GM18508 (cell line): ENCODE measurements at regions not wholly inside any gene's neighbourhood (a gene's known extent, or its start where the extent isn't known, plus 50 kb on each side); places are given as distances from the start of the nearest gene placed in this dataset.
"Not testable (repeated sequence)": the region's sequence is repeated elsewhere in the genome, so short reads cannot be mapped to it uniquely, and the experiment has no call there.

Experiments
- ATAC-seq: cut with Tn5 transposase; IDR thresholded peaks from one replicate; pipeline ENCODE4 v1.9.1; 2021; ENCODE audit warnings: moderate number of reproducible peaks; ENCODE audit not compliant: insufficient read depth, unreplicated experiment

DNA sequence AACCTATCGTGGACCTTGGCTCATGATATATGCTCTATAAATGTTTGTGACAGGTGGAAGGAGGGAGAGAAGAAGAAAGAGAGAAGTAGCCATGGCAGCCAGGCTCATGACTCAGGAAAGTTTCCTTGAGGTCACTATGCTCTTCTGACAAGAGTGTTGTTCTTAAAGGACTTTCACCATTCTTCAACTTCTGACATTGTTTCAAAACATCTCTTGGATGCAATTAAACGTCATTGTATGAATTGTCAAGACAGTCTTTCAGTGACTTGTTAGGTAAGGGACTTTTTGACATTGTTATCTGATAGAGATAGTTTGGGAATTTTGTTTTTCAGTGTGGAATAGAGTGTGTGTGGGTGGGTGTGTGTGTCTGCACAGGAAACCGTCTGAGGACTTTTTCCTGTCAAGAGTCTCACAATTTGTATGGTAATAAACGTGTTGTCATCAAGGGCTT is 617.0 kb downstream of the MID1IP1 start:
- ATAC-seq, result no peak

DNA sequence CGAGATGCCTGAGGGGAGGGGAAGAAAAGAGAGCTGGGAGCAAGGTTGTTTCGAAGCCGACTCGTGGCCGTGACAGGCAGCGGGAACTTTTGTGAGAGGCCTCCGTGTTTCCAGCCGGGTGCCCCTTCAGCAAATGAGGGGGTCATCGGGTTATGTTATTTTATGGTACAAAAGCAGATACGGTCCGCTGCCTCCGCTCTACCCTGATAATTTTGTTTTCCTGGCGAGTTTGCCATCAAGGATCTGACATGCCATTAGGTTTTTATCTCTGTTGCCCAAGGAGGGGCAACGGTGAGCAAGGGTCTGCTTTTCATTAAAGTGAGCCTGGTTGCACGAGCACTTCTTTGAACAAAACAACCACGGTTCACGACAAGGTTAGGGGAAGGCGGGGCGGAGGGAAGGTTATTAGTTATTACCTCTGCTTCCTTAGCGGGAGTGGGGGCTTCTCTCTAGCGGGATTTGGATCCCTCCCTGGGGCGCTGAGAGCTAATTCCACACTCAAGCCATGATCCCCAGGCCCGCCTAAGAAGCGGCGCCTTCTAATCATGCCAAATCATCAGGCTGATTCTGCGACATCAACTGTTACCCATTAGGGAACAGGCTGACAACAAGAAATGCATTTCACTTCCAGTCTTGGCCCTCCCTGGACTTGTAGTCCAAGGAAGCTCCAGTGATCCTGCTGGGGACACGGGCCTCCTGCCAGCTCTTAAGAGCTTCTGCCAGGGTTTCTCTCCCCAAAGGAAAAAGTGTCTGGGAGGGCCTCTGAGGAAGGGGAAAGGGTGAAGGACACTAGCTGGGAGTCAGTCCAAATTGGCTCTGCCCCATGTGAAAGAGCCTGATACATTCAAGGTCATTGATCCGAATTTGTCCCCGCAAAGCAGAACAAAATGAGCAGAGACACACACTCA is 617.7 kb downstream of the MID1IP1 start:
- ATAC-seq, result no peak

DNA sequence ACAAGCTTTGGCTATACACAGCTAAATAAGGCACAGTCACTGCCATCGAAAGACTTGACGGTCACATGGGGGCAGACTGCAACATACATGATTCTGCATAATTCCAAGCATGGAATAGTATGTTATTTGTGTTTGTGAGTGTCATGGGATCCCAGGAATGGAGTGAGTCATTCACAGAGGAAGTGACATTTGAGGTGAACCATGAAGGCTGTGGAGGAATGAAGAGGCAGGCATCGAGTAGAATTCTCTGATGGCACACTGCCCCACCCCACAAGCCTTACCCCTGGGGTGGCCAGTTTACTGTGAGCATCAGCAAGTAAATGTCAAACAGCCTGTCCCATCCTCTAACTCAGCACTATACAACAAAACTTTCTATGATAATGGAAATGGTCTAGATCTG is 619.7 kb downstream of the MID1IP1 start:
- ATAC-seq, result no peak

DNA sequence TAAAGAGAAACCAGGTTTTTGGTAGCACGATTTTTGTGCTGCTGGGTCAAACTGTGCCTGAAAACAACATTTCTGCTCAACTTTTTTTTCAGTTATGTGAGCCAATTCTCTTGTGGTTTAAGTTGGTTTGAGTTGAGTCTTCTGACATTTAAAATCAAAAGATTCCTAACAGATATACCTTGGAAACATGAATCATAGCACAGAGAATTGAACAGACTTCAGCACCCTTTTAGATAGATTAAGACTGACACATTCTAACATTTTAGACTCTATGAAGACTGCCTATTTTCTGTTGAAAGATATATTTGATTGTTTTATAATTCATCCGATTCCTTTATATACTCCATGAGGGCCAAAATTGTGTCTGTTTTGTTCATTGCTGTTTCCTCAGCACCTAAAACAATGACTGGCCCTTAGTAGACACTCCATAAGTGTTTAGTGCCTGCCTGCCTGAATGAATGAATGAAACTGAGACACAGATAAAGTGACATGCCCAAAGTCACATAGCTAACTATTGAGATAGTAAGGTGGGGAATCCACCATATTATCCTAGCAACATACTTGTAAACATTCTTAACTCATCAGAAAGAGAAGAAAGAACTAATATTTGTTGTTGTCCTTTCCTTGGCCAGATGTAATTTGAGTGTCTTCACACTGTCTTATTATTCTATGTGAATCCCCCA is 624.0 kb downstream of the MID1IP1 start:
- no peak for ATAC-seq

DNA sequence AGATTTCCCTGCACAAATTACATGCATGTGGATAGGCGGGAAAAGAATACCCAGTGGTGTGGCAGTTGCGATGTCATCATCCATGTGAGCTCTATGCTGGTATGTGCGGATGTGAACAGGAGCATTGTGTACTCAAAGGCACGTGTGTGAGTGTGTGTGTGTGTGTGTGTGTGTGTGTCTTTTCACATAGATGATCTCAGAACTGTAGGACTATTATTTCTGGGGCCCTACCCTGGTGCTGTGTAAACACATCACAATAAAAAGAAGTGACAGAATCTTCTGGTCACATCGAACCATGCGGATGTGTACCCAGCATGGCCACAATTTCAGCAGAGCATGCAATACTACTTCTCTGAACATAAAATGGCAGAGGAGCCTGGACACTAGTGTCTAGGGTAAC is 624.8 kb downstream of the MID1IP1 start:
- ATAC-seq, result no peak

DNA sequence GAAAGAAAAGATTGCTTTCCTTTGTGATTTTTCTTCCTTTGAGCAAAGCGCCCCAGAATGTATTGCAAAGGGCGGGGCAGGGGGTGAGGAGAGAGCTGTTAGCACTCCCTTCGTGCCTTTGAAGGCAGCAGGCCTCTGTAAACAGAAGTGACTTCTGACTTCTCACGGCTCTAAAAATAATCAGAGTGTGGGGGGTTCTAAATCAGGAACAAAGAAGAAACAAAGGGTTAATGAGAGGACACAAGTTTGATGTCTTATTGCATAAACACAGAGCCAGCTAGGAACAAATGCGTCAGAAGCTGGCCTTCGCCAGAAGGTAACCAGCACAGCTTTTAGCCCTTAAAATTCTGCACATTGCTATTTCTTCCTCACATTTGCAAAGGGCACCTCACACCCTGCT is 626.2 kb downstream of the MID1IP1 start:
- ATAC-seq, result no peak

DNA sequence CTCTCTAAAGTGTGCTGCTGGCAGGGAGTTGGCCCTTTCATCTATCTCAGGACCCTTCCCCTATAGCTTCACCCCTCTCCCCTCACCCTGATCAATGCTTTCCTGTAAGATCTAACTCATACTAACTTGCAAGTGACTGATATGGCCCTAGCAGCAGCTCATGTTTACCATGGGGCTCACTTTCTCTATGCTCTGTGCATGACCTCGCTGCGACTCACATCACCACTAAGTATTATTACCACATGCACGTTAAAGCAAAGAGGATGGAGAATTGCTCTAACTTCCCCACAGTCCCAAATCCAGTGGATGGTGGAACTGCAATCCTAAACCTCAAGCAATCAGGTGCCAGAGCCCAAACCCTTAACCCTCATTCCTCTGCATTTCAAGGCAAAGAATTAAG is 626.6 kb downstream of the MID1IP1 start:
- no peak for ATAC-seq

DNA sequence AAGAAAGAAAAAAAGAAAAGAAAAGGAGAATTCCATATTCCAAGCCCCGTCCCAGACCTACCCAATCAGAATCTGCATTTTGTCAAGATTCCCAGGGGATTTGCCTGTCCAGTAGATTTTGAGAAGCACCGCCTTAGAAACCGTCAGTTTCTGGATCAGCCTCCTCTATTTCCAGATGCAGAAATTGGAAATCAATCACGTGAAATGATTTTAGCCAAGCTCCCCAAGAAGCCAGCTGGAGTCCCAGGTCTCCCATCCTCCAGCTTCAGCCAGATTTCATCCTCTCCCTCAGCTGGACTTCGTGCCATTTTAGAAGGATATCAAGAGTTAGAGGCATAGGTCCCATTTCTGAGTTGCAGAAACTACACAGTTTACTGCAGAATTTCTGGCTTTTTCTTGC is 629.3 kb downstream of the MID1IP1 start:
- ATAC-seq, result no peak

DNA sequence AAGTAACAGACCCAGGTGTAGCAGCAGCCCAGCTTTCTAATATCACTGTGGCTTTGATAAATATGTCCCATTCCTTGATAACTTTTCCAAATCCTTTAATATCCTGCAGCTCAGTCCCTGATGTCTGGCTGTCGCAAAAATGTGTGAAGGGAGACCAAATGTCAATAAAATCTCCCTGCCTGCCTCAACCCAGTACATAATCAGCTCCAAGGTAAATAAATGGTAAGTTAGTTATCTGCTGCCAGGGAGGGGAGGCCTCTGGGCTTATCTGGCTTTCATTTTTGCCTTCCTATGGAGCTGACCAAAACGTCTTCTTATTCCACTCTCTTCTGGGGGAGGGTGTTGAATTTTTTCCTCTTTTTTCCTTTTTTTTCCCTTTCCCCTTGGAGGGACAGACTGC is 630.6 kb downstream of the MID1IP1 start:
- no peak for ATAC-seq

DNA sequence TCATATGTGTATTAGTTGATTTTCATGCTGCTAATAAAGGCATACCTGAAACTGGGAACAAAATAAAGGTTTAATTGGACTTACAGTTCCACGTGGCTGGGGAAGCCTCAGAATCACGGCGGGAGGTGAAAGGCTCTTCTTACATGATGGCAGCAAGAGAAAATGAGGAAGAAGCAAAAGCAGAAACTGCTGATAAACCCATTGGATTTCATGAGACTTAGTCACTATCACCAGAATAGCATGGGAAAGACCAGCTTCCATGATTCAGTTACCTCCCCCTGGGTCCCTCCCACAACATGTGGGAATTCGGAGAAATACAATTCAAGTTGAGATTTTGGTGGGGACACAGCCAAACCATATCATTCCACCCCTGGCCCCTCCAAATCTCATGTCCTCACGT is 633.4 kb downstream of the MID1IP1 start:
- not testable (repeated sequence) for ATAC-seq

DNA sequence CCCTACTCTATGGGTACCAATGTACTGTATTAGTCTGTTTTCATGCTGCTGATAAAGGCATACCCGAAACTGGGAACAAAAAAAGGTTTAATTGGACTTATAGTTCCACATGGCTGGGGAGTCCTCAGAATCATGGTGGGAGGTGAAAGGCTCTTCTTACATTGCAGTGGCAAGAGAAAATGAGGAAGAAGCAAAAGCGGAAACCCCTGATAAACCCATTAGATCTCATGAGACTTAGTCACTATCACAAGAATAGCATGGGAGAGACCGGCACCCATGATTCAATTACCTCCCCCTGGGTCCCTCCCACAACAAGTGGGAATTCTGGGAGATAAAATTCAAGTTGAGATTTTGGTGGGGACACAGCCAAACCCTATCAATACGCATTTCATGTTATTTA is 635.3 kb downstream of the MID1IP1 start:
- not testable (repeated sequence) for ATAC-seq

DNA sequence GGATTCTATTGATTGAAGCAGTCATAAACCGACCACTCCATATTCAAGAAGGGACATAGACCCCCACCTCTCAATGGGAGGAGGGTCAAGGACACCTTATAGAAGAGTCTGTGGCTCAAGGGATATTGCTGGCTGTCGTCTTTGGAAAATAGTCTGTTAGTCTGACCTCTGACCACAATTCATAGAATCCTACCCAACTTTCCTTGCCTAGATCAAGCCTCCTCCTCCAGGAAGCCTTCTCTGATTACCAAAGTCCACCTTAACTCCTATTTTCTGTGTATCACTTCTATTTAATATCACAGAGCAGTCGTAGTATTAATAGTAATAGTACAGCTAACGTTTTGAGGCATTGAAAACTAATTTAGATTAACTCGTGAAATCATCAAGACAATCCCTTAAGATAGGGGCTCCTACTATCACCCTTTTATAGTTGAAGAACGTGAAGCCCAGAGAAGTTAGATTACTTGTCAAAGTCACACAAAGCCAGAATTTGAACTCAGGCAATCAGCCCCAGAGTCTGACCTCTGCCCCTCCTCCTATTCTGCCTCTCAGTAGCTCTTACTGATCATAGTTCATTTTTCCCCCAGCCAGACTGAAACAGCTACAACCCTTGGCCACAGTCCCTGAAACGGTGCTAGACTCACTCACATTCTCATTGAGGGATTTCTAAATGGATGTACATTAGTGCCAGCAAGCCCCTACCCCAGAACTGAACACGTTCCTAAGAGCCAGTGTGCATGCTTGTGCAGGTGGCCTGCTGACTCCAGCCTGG is 636.6 kb downstream of the MID1IP1 start:
- ATAC-seq, result no peak

DNA sequence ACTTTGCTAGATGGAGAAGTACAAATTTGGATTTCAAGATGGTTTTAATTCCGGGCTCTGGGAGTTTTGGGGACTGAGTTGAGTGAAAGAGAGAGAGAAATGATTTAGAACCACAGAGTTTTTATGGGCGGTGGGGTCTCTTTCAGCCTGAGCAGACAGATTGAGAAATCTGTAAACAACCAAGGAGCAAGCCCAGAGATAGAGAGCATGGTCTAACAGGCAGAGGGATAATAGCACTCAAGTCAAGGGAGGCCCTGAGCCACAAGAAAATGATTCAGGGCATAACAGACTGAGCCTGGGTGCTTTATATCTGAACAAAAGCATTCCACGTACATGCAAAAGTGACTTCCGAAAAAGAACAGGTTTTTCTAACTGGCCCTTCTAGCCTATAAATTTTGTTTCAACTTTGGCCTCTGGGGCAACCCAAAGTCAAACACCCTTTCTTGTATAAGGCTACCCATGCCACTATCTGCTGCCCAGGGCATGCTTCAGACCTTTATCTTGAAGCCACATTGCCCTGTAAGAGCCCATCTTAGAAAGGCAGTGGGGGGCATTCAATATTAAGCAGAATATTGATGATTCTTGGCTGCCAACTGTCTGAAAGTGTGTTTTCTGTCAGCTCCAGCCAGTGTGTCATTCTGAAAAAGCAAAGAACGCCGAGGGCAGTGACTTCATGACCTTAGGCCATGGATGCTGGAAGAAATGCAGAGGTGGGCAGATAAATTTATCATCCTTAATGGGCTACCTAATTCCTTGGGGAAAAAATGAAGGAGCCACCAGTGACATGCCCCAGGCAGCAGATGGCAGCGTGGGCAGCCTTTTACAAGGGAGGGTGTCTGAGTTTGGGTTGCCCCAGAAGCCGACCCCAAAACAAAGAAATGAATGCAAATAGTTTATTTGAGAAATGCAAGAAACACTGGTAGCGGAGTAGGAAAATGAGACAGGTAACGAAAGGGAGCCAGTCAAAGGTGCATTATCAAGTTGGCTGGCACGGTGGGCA is 637.6 kb downstream of the MID1IP1 start:
- no peak for ATAC-seq

DNA sequence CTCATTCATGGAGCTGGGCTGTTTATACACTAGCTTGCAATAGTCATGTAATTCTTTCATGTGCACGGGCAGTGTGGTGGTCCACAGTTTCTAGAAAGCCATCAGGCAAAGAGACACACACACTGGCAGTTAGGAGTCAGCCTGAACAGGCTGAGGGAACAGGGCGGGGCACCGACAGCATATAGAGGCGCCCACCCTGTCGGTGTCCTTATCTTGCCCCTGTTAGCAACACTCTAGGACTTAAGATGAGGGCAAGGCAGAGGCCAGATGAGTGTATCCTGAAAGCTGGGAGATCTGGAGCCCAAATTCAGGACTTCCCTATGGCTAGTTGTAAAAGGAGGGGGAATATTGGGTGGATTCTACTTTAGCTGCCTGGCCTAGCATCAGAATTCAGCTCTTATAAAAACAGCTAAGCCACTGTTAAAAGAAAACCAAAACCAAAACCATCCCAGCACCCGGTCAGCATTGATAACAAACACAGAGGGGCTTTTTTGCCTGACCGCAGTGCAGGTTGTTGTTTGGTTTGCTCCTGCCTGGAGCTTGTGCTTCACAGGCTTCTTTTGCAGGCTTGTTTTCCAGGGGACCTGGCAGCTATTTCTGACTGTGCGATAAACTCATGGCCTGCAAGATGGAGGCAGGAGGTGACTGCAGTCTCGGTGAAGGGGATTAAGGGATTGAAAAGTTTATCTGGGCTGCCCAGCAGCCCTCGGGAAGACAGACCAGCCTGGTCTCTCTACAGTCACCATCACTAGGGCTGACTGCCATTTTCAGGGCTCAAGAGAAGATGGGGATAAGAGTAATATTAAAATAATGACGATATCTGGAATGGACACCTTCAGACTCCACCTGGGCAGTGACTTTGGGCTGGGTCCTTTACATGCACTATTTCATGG is 638.9 kb downstream of the MID1IP1 start:
- ATAC-seq, result no peak

DNA sequence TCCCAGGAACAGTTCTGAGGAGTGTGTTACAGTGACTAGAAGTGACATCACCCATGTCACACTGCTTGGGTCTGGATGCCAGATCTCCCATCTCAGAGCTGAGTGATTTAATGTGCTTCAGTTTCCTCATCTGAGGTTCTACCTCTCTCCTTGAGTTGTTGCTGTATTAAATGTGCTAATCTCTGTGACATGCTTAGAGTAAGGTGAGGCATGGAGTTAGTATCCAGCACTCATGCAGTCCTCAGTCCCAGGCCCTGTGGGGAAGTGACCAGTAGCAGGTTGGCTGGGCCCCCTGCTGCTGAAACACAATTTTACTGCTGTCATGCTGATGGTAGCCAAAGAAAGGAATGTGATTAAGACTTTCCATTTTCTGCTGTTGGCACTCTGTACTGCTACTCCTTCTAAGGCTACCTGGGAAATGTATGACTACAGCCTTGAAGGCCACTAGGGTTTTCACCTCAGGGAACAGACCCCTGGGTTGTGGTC is 639.6 kb downstream of the MID1IP1 start:
- no peak for ATAC-seq

DNA sequence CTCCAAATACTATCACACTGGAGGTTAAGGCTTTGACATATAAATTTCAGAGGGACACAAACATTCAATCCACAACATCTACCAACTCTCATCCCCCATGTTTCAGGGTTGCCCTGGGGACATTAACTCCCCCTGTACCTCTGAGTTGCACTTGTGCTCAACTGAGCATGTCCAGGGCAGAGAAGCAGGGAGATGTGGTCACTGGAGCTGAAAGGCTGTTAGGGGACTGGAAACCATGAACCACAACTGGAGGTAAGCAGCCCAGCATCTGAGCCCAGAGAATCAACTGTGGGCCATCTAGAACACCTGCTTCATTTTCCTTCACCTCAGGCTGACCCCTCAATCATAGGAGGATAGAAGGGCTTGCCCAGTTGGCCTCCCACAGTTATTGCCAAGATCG is 641.1 kb downstream of the MID1IP1 start:
- no peak for ATAC-seq

DNA sequence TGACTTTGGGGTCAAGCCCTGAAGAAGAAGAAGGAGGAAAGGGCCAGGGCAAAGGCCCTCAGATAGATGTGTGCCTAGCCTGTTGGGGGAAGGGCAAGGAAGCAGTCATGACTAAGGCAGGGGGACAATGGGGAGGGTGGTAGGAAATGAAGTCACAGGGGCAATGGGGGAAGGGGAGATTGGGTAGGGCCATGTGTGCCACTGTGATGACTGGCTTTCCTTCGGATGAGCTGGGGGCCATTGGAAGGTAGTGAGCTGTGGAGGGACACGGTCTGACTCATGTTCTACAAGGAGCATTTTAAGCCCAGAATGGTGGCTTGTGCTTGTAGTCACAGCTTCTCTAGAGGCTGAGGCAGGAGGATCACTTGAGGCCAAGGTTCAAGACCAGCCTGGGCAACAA is 642.0 kb downstream of the MID1IP1 start:
- ATAC-seq, result no peak

DNA sequence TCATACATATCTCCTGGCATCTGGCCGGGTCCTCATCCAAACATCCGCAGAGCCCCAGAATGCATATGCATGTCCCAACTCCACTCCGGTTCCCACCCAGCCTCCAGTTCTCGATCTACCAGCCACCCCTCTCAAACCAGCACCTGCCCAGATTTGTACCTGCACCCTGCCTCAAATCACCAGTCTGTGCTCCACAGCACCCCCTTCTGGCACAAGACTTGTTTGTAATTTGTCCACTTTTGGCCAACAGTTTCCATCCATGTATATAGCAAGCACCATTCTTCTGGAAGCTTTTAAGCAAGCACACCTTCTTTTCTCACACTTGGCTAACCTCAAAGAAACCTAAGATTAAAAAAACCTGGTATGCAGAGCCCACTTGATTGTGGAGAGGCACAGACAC is 644.1 kb downstream of the MID1IP1 start:
- no peak for ATAC-seq

DNA sequence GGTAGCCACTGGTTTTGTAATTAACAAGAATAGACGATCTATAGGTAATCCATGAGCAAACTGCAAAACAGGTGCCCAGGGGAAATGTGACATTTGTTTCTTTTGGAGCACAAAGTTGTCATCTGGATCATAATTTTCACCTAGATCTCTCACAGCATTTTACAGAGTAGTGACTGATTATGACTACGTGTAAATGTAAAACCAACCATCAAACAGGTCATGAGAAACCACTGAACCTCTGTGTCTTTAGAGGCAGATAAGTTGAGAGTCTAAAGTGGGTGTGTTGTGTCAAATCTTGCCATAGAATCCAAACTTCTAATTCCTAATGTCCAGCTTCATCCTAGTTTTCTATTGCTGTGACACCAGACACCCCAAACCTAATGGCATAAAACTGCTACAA is 648.1 kb downstream of the MID1IP1 start:
- no peak for ATAC-seq
